UCSD-AML1 (cell line): ENCODE measurements at regions not wholly inside any gene's neighbourhood (a gene's known extent, or its start where the extent isn't known, plus 50 kb on each side); places are given as distances from the start of the nearest gene placed in this dataset.
"Not testable (repeated sequence)": the region's sequence is repeated elsewhere in the genome, so short reads cannot be mapped to it uniquely, and the experiment has no call there.

ENCODE experiments used
- DNase-seq: peaks from one replicate; lab custom pipeline; 2025; ENCODE audit not compliant: unreplicated experiment; lab: John Stamatoyannopoulos, UW

- no peak for DNase-seq
Observed at GRCh38 chr7:138313829-138314178, 146.3 kb upstream of the TRIM24 start.

GRCh38 chr7:138316421-138317043, 143.5 kb upstream of the TRIM24 start:
- DNase-seq: no peak

- no peak for DNase-seq
Observed at GRCh38 chr7:138317044-138317596, 142.9 kb upstream of the TRIM24 start.

- no peak for DNase-seq
Observed at GRCh38 chr7:138324941-138325340, 135.1 kb upstream of the TRIM24 start.

GRCh38 chr7:138325434-138325833, 134.6 kb upstream of the TRIM24 start:
- no peak for DNase-seq

- DNase-seq: no peak
Observed at GRCh38 chr7:138328215-138328614, 131.8 kb upstream of the TRIM24 start.

- not testable (repeated sequence) for DNase-seq
Observed at GRCh38 chr7:138332850-138333249, 127.2 kb upstream of the TRIM24 start.

- DNase-seq: no peak
Observed at GRCh38 chr7:138338361-138338760, 121.7 kb upstream of the TRIM24 start.

GRCh38 chr7:138339229-138339628, 120.8 kb upstream of the TRIM24 start:
- DNase-seq: not testable (repeated sequence)

- no peak for DNase-seq
Observed at GRCh38 chr7:138342990-138343389, 117.1 kb upstream of the TRIM24 start.

GRCh38 chr7:138345567-138345966, 114.5 kb upstream of the TRIM24 start:
- no peak for DNase-seq

- DNase-seq: no peak
Observed at GRCh38 chr7:138346975-138347374, 113.1 kb upstream of the TRIM24 start.

- no peak for DNase-seq
Observed at GRCh38 chr7:138349841-138350700, 110.0 kb upstream of the TRIM24 start.

GRCh38 chr7:138350701-138351357, 109.2 kb upstream of the TRIM24 start:
- no peak for DNase-seq

GRCh38 chr7:138352570-138353461, 107.2 kb upstream of the TRIM24 start:
- peak; percentile 15 for DNase-seq

GRCh38 chr7:138354066-138354465, 106.0 kb upstream of the TRIM24 start:
- DNase-seq: no peak

GRCh38 chr7:138355254-138355653, 104.8 kb upstream of the TRIM24 start:
- no peak for DNase-seq

GRCh38 chr7:138358850-138359341, 101.2 kb upstream of the TRIM24 start:
- DNase-seq: no peak

- DNase-seq: no peak
Observed at GRCh38 chr7:138359870-138360559, 100.0 kb upstream of the TRIM24 start.

GRCh38 chr7:138363721-138364120, 96.3 kb upstream of the TRIM24 start:
- no peak for DNase-seq
